ENCODE measurements at regions not wholly inside any gene's neighbourhood (a gene's known extent, or its start where the extent isn't known, plus 50 kb on each side); places are given as distances from the start of the nearest gene placed in this dataset.
A peak's percentile ranks its signal among the peaks of the same experiment; 100 is the strongest.

- Histone ChIP-seq H3K4me1 (ENCODE audit: control insufficient read depth, extremely low read depth, insufficient read depth, low read length) (no peaks in the 10 kb centered on the region), H3K27me3 (ENCODE audit: control insufficient read depth, insufficient read depth, low read length) (no peaks in the 10 kb centered on the region), H3K4me2 (ENCODE audit: extremely low read depth, insufficient read depth, low read length) (no peak overlapping the region), H3K4me3 (replicated peaks in 1 of 4; ENCODE audit: control extremely low read depth in 1 of 4, insufficient read depth in 1 of 4, low read depth in 3 of 4, low read length in 4 of 4) (no peak overlapping the region), H3K9me3 (ENCODE audit: control insufficient read depth, insufficient read depth, low read depth, low read length) (no peaks in the 10 kb centered on the region), H2AFZ (ENCODE audit: low read length) (no peak overlapping the region), H3K9ac (ENCODE audit: insufficient read depth, low read length) (no peak overlapping the region), H3K79me2 (ENCODE audit: control insufficient read depth, insufficient read depth, low read length) (no peaks in the 10 kb centered on the region), H3K36me3 (ENCODE audit: control insufficient read depth, insufficient read depth, low read length) (no peaks in the 10 kb centered on the region), H3K27ac (ENCODE audit: insufficient read depth, low read length) (no peak overlapping the region), H4K20me1 (ENCODE audit: control insufficient read depth, extremely low read depth, insufficient read depth, low read length) (no peaks in the 10 kb centered on the region)
- no peak for TF ChIP-seq EZH2 (IDR thresholded peaks at IDR 0.05; ENCODE audit: low read length, missing control alignments)
- no peak for TF ChIP-seq CTCF (conservative IDR thresholded peaks at IDR 0.05 in 1 of 2, IDR thresholded peaks at IDR 0.05 in 1 of 2; ENCODE audit: low read depth in 1 of 2, low read length in 2 of 2)
- DNase-seq (ENCODE audit: low read depth in 2 of 2) = peak; percentile 30 to 31
Measured at GRCh38 chr1:191206513-191207207, 729.0 kb upstream of the BRINP3 start.

GRCh38 chr1:191222206-191222605 is 744.5 kb upstream of the BRINP3 start:
- Histone ChIP-seq H3K9me3 (ENCODE audit: control insufficient read depth, insufficient read depth, low read depth, low read length) (no peaks in the 10 kb centered on the region), H3K9ac (ENCODE audit: insufficient read depth, low read length) (no peak overlapping the region), H4K20me1 (ENCODE audit: control insufficient read depth, extremely low read depth, insufficient read depth, low read length) (no peaks in the 10 kb centered on the region), H3K27ac (ENCODE audit: insufficient read depth, low read length) (no peak overlapping the region), H3K4me3 (replicated peaks in 1 of 4; ENCODE audit: control extremely low read depth in 1 of 4, insufficient read depth in 1 of 4, low read depth in 3 of 4, low read length in 4 of 4) (no peak overlapping the region), H3K79me2 (ENCODE audit: control insufficient read depth, insufficient read depth, low read length) (no peaks in the 10 kb centered on the region), H3K36me3 (ENCODE audit: control insufficient read depth, insufficient read depth, low read length) (no peaks in the 10 kb centered on the region), H3K4me1 (ENCODE audit: control insufficient read depth, extremely low read depth, insufficient read depth, low read length) (no peaks in the 10 kb centered on the region), H2AFZ (ENCODE audit: low read length) (no peak overlapping the region), H3K4me2 (ENCODE audit: extremely low read depth, insufficient read depth, low read length) (no peak overlapping the region), H3K27me3 (ENCODE audit: control insufficient read depth, insufficient read depth, low read length) (no peaks in the 10 kb centered on the region)
- DNase-seq (ENCODE audit: low read depth in 2 of 2) = no peak
- TF ChIP-seq CTCF (conservative IDR thresholded peaks at IDR 0.05 in 1 of 2, IDR thresholded peaks at IDR 0.05 in 1 of 2; ENCODE audit: low read depth in 1 of 2, low read length in 2 of 2) (no peak), EZH2 (IDR thresholded peaks at IDR 0.05; ENCODE audit: low read length, missing control alignments) (no peak)

- no peak overlapping the region for H3K27ac ChIP-seq (ENCODE audit: insufficient read depth, low read length)
- no peaks in the 10 kb centered on the region for H3K27me3 ChIP-seq (ENCODE audit: control insufficient read depth, insufficient read depth, low read length)
- H3K36me3 ChIP-seq (ENCODE audit: control insufficient read depth, insufficient read depth, low read length) = no peaks in the 10 kb centered on the region
- H2AFZ ChIP-seq (ENCODE audit: low read length) = no peak overlapping the region
- H3K79me2 ChIP-seq (ENCODE audit: control insufficient read depth, insufficient read depth, low read length) = no peaks in the 10 kb centered on the region
- H3K4me3 ChIP-seq (replicated peaks in 1 of 4; ENCODE audit: control extremely low read depth in 1 of 4, insufficient read depth in 1 of 4, low read depth in 3 of 4, low read length in 4 of 4) = no peak overlapping the region
- no peak overlapping the region for H3K4me2 ChIP-seq (ENCODE audit: extremely low read depth, insufficient read depth, low read length)
- no peak overlapping the region for H3K9ac ChIP-seq (ENCODE audit: insufficient read depth, low read length)
- no peaks in the 10 kb centered on the region for H4K20me1 ChIP-seq (ENCODE audit: control insufficient read depth, extremely low read depth, insufficient read depth, low read length)
- no peaks in the 10 kb centered on the region for H3K9me3 ChIP-seq (ENCODE audit: control insufficient read depth, insufficient read depth, low read depth, low read length)
- DNase-seq (ENCODE audit: low read depth in 2 of 2) = peak; percentile 18 to 68
- no peaks in the 10 kb centered on the region for H3K4me1 ChIP-seq (ENCODE audit: control insufficient read depth, extremely low read depth, insufficient read depth, low read length)
- TF ChIP-seq EZH2 (IDR thresholded peaks at IDR 0.05; ENCODE audit: low read length, missing control alignments) = no peak
- no peak for TF ChIP-seq CTCF (conservative IDR thresholded peaks at IDR 0.05 in 1 of 2, IDR thresholded peaks at IDR 0.05 in 1 of 2; ENCODE audit: low read depth in 1 of 2, low read length in 2 of 2)
Measured at GRCh38 chr1:191240925-191241324, 763.3 kb upstream of the BRINP3 start.

Measured in fibroblast of lung (primary cell).